ENCODE measurements at regions not wholly inside any gene's neighbourhood (a gene's known extent, or its start where the extent isn't known, plus 50 kb on each side); places are given as distances from the start of the nearest gene placed in this dataset.

- Mint-ChIP-seq H3K27me3 (ENCODE audit: low read depth) (no peaks in the 10 kb centered on the region), H3K36me3 (ENCODE audit: low read depth) (no peaks in the 10 kb centered on the region), H3K9me3 (peaks cover 3% of the 10 kb centered on the region), H3K27ac (no peak overlapping the region), H3K4me3 (no peak overlapping the region), H3K4me1 (ENCODE audit: low read depth) (no peaks in the 10 kb centered on the region)
- CTCF ChIA-PET, result no interaction called here
- intact Hi-C loops (cut with micrococcal nuclease), result no loop called here
- no peak for DNase-seq
Observed at GRCh38 chr1:191561276-191561675, 597.0 kb upstream of the RGS18 start.

- intact Hi-C loops (cut with micrococcal nuclease), result no loop called here
- CTCF ChIA-PET, result no interaction called here
- no peaks in the 10 kb centered on the region for H3K4me1 Mint-ChIP-seq (ENCODE audit: low read depth)
Observed at GRCh38 chr1:191564275-191564674, 594.0 kb upstream of the RGS18 start.

GRCh38 chr1:191572479-191572878 lies 585.8 kb upstream of the RGS18 start:
- intact Hi-C loops (cut with micrococcal nuclease), result no loop called here
- Mint-ChIP-seq H3K4me3 (no peak overlapping the region), H3K36me3 (ENCODE audit: low read depth) (no peaks in the 10 kb centered on the region), H3K4me1 (ENCODE audit: low read depth) (no peaks in the 10 kb centered on the region), H3K27ac (no peak overlapping the region), H3K27me3 (ENCODE audit: low read depth) (no peaks in the 10 kb centered on the region), H3K9me3 (peaks cover 3% of the 10 kb centered on the region)
- no peak for DNase-seq
- CTCF ChIA-PET, result no interaction called here

More at GRCh38 chr1:191564275-191564674, 594.0 kb upstream of the RGS18 start:
- Mint-ChIP-seq H3K27me3 (ENCODE audit: low read depth) (no peaks in the 10 kb centered on the region), H3K27ac (no peak overlapping the region), H3K36me3 (ENCODE audit: low read depth) (no peaks in the 10 kb centered on the region), H3K4me3 (no peak overlapping the region), H3K9me3 (peaks cover 3% of the 10 kb centered on the region)
- no peak for DNase-seq

GRCh38 chr1:191575180-191575579 lies 583.1 kb upstream of the RGS18 start:
- intact Hi-C loops (cut with micrococcal nuclease), result no loop called here
- no peaks in the 10 kb centered on the region for H3K27me3 Mint-ChIP-seq (ENCODE audit: low read depth)
- H3K4me1 Mint-ChIP-seq (ENCODE audit: low read depth), result no peaks in the 10 kb centered on the region
- no peak overlapping the region for H3K4me3 Mint-ChIP-seq
- CTCF ChIA-PET, result interaction anchor here (0.6 kb wide), 1 partner anchor 9 kb away, joined by 3 read pairs; no protein-coding TSS in a partner anchor
- no peak for DNase-seq
- no peaks in the 10 kb centered on the region for H3K9me3 Mint-ChIP-seq
- H3K27ac Mint-ChIP-seq, result no peak overlapping the region
- H3K36me3 Mint-ChIP-seq (ENCODE audit: low read depth), result no peaks in the 10 kb centered on the region

- no peak overlapping the region for H3K27ac Mint-ChIP-seq
- intact Hi-C loops (cut with micrococcal nuclease), result no loop called here
- no peaks in the 10 kb centered on the region for H3K27me3 Mint-ChIP-seq (ENCODE audit: low read depth)
- no peak for DNase-seq
- H3K36me3 Mint-ChIP-seq (ENCODE audit: low read depth), result no peaks in the 10 kb centered on the region
- H3K4me1 Mint-ChIP-seq (ENCODE audit: low read depth), result no peaks in the 10 kb centered on the region
- no peaks in the 10 kb centered on the region for H3K9me3 Mint-ChIP-seq
- no peak overlapping the region for H3K4me3 Mint-ChIP-seq
- CTCF ChIA-PET, result interaction anchor here (0.6 kb wide), 1 partner anchor 9 kb away, joined by 3 read pairs; no protein-coding TSS in a partner anchor
Observed at GRCh38 chr1:191575746-191576145, 582.5 kb upstream of the RGS18 start.

- CTCF ChIA-PET, result no interaction called here
- no peak for DNase-seq
Observed at GRCh38 chr1:191577213-191577612, 581.0 kb upstream of the RGS18 start.

GRCh38 chr1:191578281-191578680 lies 580.0 kb upstream of the RGS18 start:
- Mint-ChIP-seq H3K4me1 (ENCODE audit: low read depth) (no peaks in the 10 kb centered on the region), H3K36me3 (ENCODE audit: low read depth) (no peaks in the 10 kb centered on the region), H3K9me3 (no peaks in the 10 kb centered on the region), H3K27ac (no peak overlapping the region), H3K27me3 (ENCODE audit: low read depth) (no peaks in the 10 kb centered on the region), H3K4me3 (no peak overlapping the region)
- intact Hi-C loops (cut with micrococcal nuclease), result no loop called here
- no peak for DNase-seq
- CTCF ChIA-PET, result no interaction called here

More at GRCh38 chr1:191577213-191577612, 581.0 kb upstream of the RGS18 start:
- no peaks in the 10 kb centered on the region for H3K9me3 Mint-ChIP-seq
- H3K27ac Mint-ChIP-seq, result no peak overlapping the region
- H3K36me3 Mint-ChIP-seq (ENCODE audit: low read depth), result no peaks in the 10 kb centered on the region
- H3K4me3 Mint-ChIP-seq, result no peak overlapping the region
- intact Hi-C loops (cut with micrococcal nuclease), result no loop called here
- H3K27me3 Mint-ChIP-seq (ENCODE audit: low read depth), result no peaks in the 10 kb centered on the region
- no peaks in the 10 kb centered on the region for H3K4me1 Mint-ChIP-seq (ENCODE audit: low read depth)

GRCh38 chr1:191579019-191579418 lies 579.2 kb upstream of the RGS18 start:
- CTCF ChIA-PET, result no interaction called here
- H3K4me1 Mint-ChIP-seq (ENCODE audit: low read depth), result no peaks in the 10 kb centered on the region
- H3K27me3 Mint-ChIP-seq (ENCODE audit: low read depth), result no peaks in the 10 kb centered on the region
- intact Hi-C loops (cut with micrococcal nuclease), result no loop called here
- no peak for DNase-seq
- no peak overlapping the region for H3K27ac Mint-ChIP-seq
- no peaks in the 10 kb centered on the region for H3K36me3 Mint-ChIP-seq (ENCODE audit: low read depth)
- no peaks in the 10 kb centered on the region for H3K9me3 Mint-ChIP-seq
- H3K4me3 Mint-ChIP-seq, result no peak overlapping the region

GRCh38 chr1:191582169-191582568 lies 576.1 kb upstream of the RGS18 start:
- H3K27ac Mint-ChIP-seq, result no peak overlapping the region
- H3K4me3 Mint-ChIP-seq, result no peak overlapping the region
- no peaks in the 10 kb centered on the region for H3K27me3 Mint-ChIP-seq (ENCODE audit: low read depth)
- intact Hi-C loops (cut with micrococcal nuclease), result no loop called here
- DNase-seq, result no peak
- H3K9me3 Mint-ChIP-seq, result no peaks in the 10 kb centered on the region
- CTCF ChIA-PET, result no interaction called here
- H3K4me1 Mint-ChIP-seq (ENCODE audit: low read depth), result no peaks in the 10 kb centered on the region
- H3K36me3 Mint-ChIP-seq (ENCODE audit: low read depth), result no peaks in the 10 kb centered on the region

GRCh38 chr1:191585095-191585494 lies 573.2 kb upstream of the RGS18 start:
- CTCF ChIA-PET, result no interaction called here
- H3K9me3 Mint-ChIP-seq, result peaks cover 3% of the 10 kb centered on the region
- no peak overlapping the region for H3K27ac Mint-ChIP-seq
- intact Hi-C loops (cut with micrococcal nuclease), result no loop called here
- no peaks in the 10 kb centered on the region for H3K27me3 Mint-ChIP-seq (ENCODE audit: low read depth)
- H3K36me3 Mint-ChIP-seq (ENCODE audit: low read depth), result no peaks in the 10 kb centered on the region
- no peak for DNase-seq
- no peak overlapping the region for H3K4me3 Mint-ChIP-seq
- no peaks in the 10 kb centered on the region for H3K4me1 Mint-ChIP-seq (ENCODE audit: low read depth)

- DNase-seq, result no peak
- H3K4me1 Mint-ChIP-seq (ENCODE audit: low read depth), result no peaks in the 10 kb centered on the region
- intact Hi-C loops (cut with micrococcal nuclease), result no loop called here
- peaks cover 3% of the 10 kb centered on the region for H3K9me3 Mint-ChIP-seq
- H3K27me3 Mint-ChIP-seq (ENCODE audit: low read depth), result no peaks in the 10 kb centered on the region
- no peaks in the 10 kb centered on the region for H3K36me3 Mint-ChIP-seq (ENCODE audit: low read depth)
- CTCF ChIA-PET, result no interaction called here
- no peak overlapping the region for H3K27ac Mint-ChIP-seq
- no peak overlapping the region for H3K4me3 Mint-ChIP-seq
Observed at GRCh38 chr1:191588905-191589304, 569.4 kb upstream of the RGS18 start.

- Mint-ChIP-seq H3K4me3 (no peak overlapping the region), H3K9me3 (peaks cover 3% of the 10 kb centered on the region), H3K4me1 (ENCODE audit: low read depth) (no peaks in the 10 kb centered on the region), H3K27ac (no peak overlapping the region), H3K27me3 (ENCODE audit: low read depth) (no peaks in the 10 kb centered on the region), H3K36me3 (ENCODE audit: low read depth) (no peaks in the 10 kb centered on the region)
- DNase-seq, result no peak
- intact Hi-C loops (cut with micrococcal nuclease), result no loop called here
- CTCF ChIA-PET, result no interaction called here
Observed at GRCh38 chr1:191589536-191589935, 568.7 kb upstream of the RGS18 start.

- H3K27ac Mint-ChIP-seq, result no peak overlapping the region
- H3K9me3 Mint-ChIP-seq, result peaks cover 4% of the 10 kb centered on the region
- no peak overlapping the region for H3K4me3 Mint-ChIP-seq
- no peaks in the 10 kb centered on the region for H3K27me3 Mint-ChIP-seq (ENCODE audit: low read depth)
- DNase-seq, result no peak
- no peaks in the 10 kb centered on the region for H3K36me3 Mint-ChIP-seq (ENCODE audit: low read depth)
- H3K4me1 Mint-ChIP-seq (ENCODE audit: low read depth), result no peaks in the 10 kb centered on the region
- intact Hi-C loops (cut with micrococcal nuclease), result no loop called here
- CTCF ChIA-PET, result no interaction called here
Observed at GRCh38 chr1:191590578-191590977, 567.7 kb upstream of the RGS18 start.

- CTCF ChIA-PET, result no interaction called here
- no peaks in the 10 kb centered on the region for H3K36me3 Mint-ChIP-seq (ENCODE audit: low read depth)
- H3K27ac Mint-ChIP-seq, result no peak overlapping the region
- H3K4me1 Mint-ChIP-seq (ENCODE audit: low read depth), result no peaks in the 10 kb centered on the region
- DNase-seq, result no peak
- intact Hi-C loops (cut with micrococcal nuclease), result no loop called here
- no peak overlapping the region for H3K4me3 Mint-ChIP-seq
- H3K9me3 Mint-ChIP-seq, result peaks cover 5% of the 10 kb centered on the region
- no peaks in the 10 kb centered on the region for H3K27me3 Mint-ChIP-seq (ENCODE audit: low read depth)
Observed at GRCh38 chr1:191592039-191592438, 566.2 kb upstream of the RGS18 start.

Data from activated naive CD4-positive, alpha-beta T cell treated with anti-CD3 and anti-CD28 coated beads for 36 hours (primary cell).